H1 (cell line): ENCODE measurements at regions not wholly inside any gene's neighbourhood (a gene's known extent, or its start where the extent isn't known, plus 50 kb on each side); places are given as distances from the start of the nearest gene placed in this dataset.

Source experiments
- CREB1 ChIP-seq: IDR thresholded peaks from 2 replicates; pipeline ENCODE4 v1.6.1; 2012; ENCODE audit warnings: inconsistent platforms
- HDAC6 ChIP-seq: IDR thresholded peaks from one replicate; pipeline ENCODE4 v1.7.1; 2012; ENCODE audit warnings: low read depth, mild to moderate bottlenecking, inconsistent platforms, low read length, moderate library complexity
- SIRT6 ChIP-seq: IDR thresholded peaks from one replicate; pipeline ENCODE4 v1.7.1; 2012; ENCODE audit warnings: low read length, inconsistent platforms
- SP2 ChIP-seq: IDR thresholded peaks from 2 replicates; pipeline ENCODE4 v1.6.1; 2012; ENCODE audit warnings: mild to moderate bottlenecking, low read length, inconsistent platforms
- SRF ChIP-seq: IDR thresholded peaks from 2 replicates; pipeline ENCODE4 v1.6.1; 2011; ENCODE audit warnings: mild to moderate bottlenecking, low read depth, low read length, moderate library complexity
- TF ChIP-seq, protein P1 (sequence below): IDR thresholded peaks from 2 replicates; pipeline ENCODE4 v1.6.1; 2011; ENCODE audit warnings: low read length, improper control_type of control experiment

DNA sequence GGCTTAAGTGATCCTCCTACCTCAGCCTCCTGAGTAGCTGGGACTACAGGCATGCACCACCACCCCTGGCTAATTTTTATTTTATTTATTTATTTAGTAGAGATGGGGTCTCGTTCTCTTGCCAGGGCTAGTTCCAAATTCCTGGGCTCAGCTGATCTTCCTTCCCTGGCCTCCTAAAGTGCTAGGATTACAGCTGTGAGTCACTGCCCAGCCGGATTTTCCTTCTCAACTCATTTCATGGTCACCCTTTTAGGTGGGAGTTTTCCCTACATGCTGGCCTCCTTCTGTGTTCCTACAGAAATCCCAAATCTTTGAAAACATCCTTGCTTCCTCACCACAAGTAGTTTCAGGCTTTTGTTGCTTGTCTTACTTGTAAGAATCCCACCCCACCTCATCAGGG lies 102.1 kb upstream of the SIAH1 start (continued):
- TF ChIP-seq, protein P1, sequence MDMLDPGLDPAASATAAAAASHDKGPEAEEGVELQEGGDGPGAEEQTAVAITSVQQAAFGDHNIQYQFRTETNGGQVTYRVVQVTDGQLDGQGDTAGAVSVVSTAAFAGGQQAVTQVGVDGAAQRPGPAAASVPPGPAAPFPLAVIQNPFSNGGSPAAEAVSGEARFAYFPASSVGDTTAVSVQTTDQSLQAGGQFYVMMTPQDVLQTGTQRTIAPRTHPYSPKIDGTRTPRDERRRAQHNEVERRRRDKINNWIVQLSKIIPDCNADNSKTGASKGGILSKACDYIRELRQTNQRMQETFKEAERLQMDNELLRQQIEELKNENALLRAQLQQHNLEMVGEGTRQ = no peak
- TF ChIP-seq CREB1 (no peak), SRF (no peak), HDAC6 (no peak), SIRT6 (no peak), SP2 (no peak)
